GM06990 (cell line): ENCODE measurements at regions not wholly inside any gene's neighbourhood (a gene's known extent, or its start where the extent isn't known, plus 50 kb on each side); places are given as distances from the start of the nearest gene placed in this dataset.

ENCODE experiments used
- DNase-seq: peaks from one replicate; pipeline ENCODE4 v3.0.0-alpha.2; 2011; ENCODE audit not compliant: insufficient read length; ENCODE audit errors: extremely low read depth
- H3K27me3 ChIP-seq: replicated peaks from 2 replicates; pipeline ENCODE4 v1.6.0; 2011; ENCODE audit warnings: low read length; ENCODE audit not compliant: control insufficient read depth, insufficient read depth
- H3K36me3 ChIP-seq: 2 replicates; pipeline ENCODE4 v1.5.1; 2011; ENCODE audit warnings: low read length; ENCODE audit not compliant: control insufficient read depth, insufficient read depth
- H3K4me3 ChIP-seq: replicated peaks from 2 replicates; pipeline ENCODE4 v1.5.1; 2011; ENCODE audit warnings: low read depth, mild to moderate bottlenecking, control low read depth, low read length
- CTCF ChIP-seq: IDR thresholded peaks from 2 replicates; pipeline ENCODE4 v1.5.1; 2011; ENCODE audit warnings: low read length, control low read depth, mild to moderate bottlenecking, inconsistent platforms; ENCODE audit not compliant: insufficient read depth, poor library complexity, severe bottlenecking

- no peak for TF ChIP-seq CTCF
- Histone ChIP-seq H3K27me3 (no peaks in the 10 kb centered on the region), H3K36me3 (no peaks in the 10 kb centered on the region), H3K4me3 (no peak overlapping the region)
- no peak for DNase-seq
Observed at GRCh38 chr3:154973851-154974250, 106.3 kb upstream of the MME start.

GRCh38 chr3:154972951-154973350 lies 107.2 kb upstream of the MME start:
- H3K4me3 ChIP-seq = no peak overlapping the region
- H3K36me3 ChIP-seq = no peaks in the 10 kb centered on the region
- no peak for DNase-seq
- no peaks in the 10 kb centered on the region for H3K27me3 ChIP-seq
- no peak for TF ChIP-seq CTCF

GRCh38 chr3:154971771-154972326 lies 108.3 kb upstream of the MME start:
- Histone ChIP-seq H3K27me3 (no peaks in the 10 kb centered on the region), H3K4me3 (no peak overlapping the region), H3K36me3 (no peaks in the 10 kb centered on the region)
- no peak for TF ChIP-seq CTCF
- DNase-seq = no peak

DNA sequence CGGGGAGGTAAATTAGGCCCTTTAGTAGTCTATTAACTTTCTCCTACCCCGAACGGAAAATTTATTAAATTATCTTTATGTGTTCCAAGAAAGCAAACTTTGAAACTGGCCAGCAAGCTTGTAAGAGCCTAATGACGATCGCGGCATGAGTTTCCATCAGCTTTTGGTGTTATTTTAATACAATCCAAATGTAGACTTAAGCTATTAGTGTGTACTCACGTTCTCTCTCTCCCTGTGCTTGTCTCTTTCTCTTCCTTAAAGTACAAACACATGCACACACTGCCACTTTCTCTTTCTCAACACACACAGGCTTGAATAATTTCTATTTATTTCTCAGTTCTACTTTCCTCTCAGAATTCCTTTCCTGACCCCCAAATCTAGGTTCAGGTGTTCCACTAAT lies 108.8 kb upstream of the MME start:
- TF ChIP-seq CTCF = no peak
- Histone ChIP-seq H3K36me3 (no peaks in the 10 kb centered on the region), H3K27me3 (no peaks in the 10 kb centered on the region), H3K4me3 (no peak overlapping the region)
- DNase-seq = no peak

GRCh38 chr3:154970797-154971196 lies 109.3 kb upstream of the MME start:
- DNase-seq = no peak
- no peak for TF ChIP-seq CTCF
- Histone ChIP-seq H3K36me3 (no peaks in the 10 kb centered on the region), H3K4me3 (no peak overlapping the region), H3K27me3 (no peaks in the 10 kb centered on the region)

DNA sequence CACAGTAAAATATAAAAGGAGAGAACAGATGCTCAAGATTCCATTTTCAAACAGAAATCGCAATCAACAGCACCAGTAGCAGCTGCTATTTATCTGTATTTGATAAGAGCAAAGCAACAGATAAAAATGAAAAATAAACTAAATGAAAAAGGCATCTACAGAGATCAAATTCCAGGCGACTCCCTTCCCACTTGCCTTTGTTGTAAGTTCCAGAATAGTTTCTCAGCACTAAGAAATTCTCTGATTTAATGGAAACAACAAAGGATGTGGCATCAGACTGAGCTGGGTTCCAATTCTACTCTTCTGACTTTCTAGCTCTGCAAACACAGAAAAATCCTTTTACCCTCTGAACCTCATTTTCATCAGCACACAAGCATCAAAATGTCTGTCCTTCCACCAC lies 110.8 kb upstream of the MME start:
- no peak for TF ChIP-seq CTCF
- Histone ChIP-seq H3K4me3 (no peak overlapping the region), H3K36me3 (no peaks in the 10 kb centered on the region), H3K27me3 (no peaks in the 10 kb centered on the region)
- DNase-seq = no peak
